ENCODE measurements at regions not wholly inside any gene's neighbourhood (a gene's known extent, or its start where the extent isn't known, plus 50 kb on each side); places are given as distances from the start of the nearest gene placed in this dataset.

- DNase-seq (ENCODE audit: low read depth): no peak
Observed at GRCh38 chr20:52578559-52578958, 387.0 kb upstream of the ZFP64 start.

GRCh38 chr20:52577696-52578095, 386.1 kb upstream of the ZFP64 start:
- DNase-seq (ENCODE audit: low read depth): no peak

- no peak for DNase-seq (ENCODE audit: low read depth)
Observed at GRCh38 chr20:52572687-52573086, 381.1 kb upstream of the ZFP64 start.

GRCh38 chr20:52569201-52569600, 377.6 kb upstream of the ZFP64 start:
- no peak for DNase-seq (ENCODE audit: low read depth)

GRCh38 chr20:52565614-52566013, 374.0 kb upstream of the ZFP64 start:
- DNase-seq (ENCODE audit: low read depth): no peak

GRCh38 chr20:52564594-52564993, 373.0 kb upstream of the ZFP64 start:
- no peak for DNase-seq (ENCODE audit: low read depth)

GRCh38 chr20:52552181-52552872, 360.7 kb upstream of the ZFP64 start:
- DNase-seq (ENCODE audit: low read depth): no peak

GRCh38 chr20:52542131-52542530, 350.6 kb upstream of the ZFP64 start:
- no peak for DNase-seq (ENCODE audit: low read depth)

- no peak for DNase-seq (ENCODE audit: low read depth)
Observed at GRCh38 chr20:52540509-52540908, 348.9 kb upstream of the ZFP64 start.

- no peak for DNase-seq (ENCODE audit: low read depth)
Observed at GRCh38 chr20:52539891-52540290, 348.3 kb upstream of the ZFP64 start.

GRCh38 chr20:52536841-52537400, 345.3 kb upstream of the ZFP64 start:
- no peak for DNase-seq (ENCODE audit: low read depth)

- DNase-seq (ENCODE audit: low read depth): no peak
Observed at GRCh38 chr20:52536040-52536439, 344.5 kb upstream of the ZFP64 start.

GRCh38 chr20:52534616-52535015, 343.0 kb upstream of the ZFP64 start:
- DNase-seq (ENCODE audit: low read depth): no peak

- no peak for DNase-seq (ENCODE audit: low read depth)
Observed at GRCh38 chr20:52533401-52533800, 341.8 kb upstream of the ZFP64 start.

- DNase-seq (ENCODE audit: low read depth): no peak
Observed at GRCh38 chr20:52532674-52533073, 341.1 kb upstream of the ZFP64 start.

GRCh38 chr20:52530571-52530970, 339.0 kb upstream of the ZFP64 start:
- DNase-seq (ENCODE audit: low read depth): no peak

- no peak for DNase-seq (ENCODE audit: low read depth)
Observed at GRCh38 chr20:52529826-52530225, 338.2 kb upstream of the ZFP64 start.

- DNase-seq (ENCODE audit: low read depth): no peak
Observed at GRCh38 chr20:52524861-52525260, 333.3 kb upstream of the ZFP64 start.

- DNase-seq (ENCODE audit: low read depth): no peak
Observed at GRCh38 chr20:52518735-52519134, 327.2 kb upstream of the ZFP64 start.

- no peak for DNase-seq (ENCODE audit: low read depth)
Observed at GRCh38 chr20:52515877-52516276, 324.3 kb upstream of the ZFP64 start.

GRCh38 chr20:52500157-52500556, 308.6 kb upstream of the ZFP64 start:
- DNase-seq (ENCODE audit: low read depth): no peak

GRCh38 chr20:52497731-52498130, 306.2 kb upstream of the ZFP64 start:
- no peak for DNase-seq (ENCODE audit: low read depth)

- DNase-seq (ENCODE audit: low read depth): no peak
Observed at GRCh38 chr20:52496191-52496590, 304.6 kb upstream of the ZFP64 start.

- DNase-seq (ENCODE audit: low read depth): peak; percentile 10
Observed at GRCh38 chr20:52494244-52494643, 302.7 kb upstream of the ZFP64 start.

Measured in stimulated activated CD8-positive, alpha-beta memory T cell treated with anti-CD3 and anti-CD28 coated beads, Interleukin-15, amount 100 ng/mL, for 1 hour (primary cell).